HG03432 (cell line): ENCODE measurements at regions not wholly inside any gene's neighbourhood (a gene's known extent, or its start where the extent isn't known, plus 50 kb on each side); places are given as distances from the start of the nearest gene placed in this dataset.
"Not testable (repeated sequence)": the region's sequence is repeated elsewhere in the genome, so short reads cannot be mapped to it uniquely, and the experiment has no call there.

Experiments
- ATAC-seq: cut with Tn5 transposase; IDR thresholded peaks from one replicate; pipeline ENCODE4 v1.9.1; 2021; ENCODE audit warnings: mild to moderate bottlenecking, moderate library complexity; ENCODE audit not compliant: unreplicated experiment

- not testable (repeated sequence) for ATAC-seq
Observed at GRCh38 chr9:103237571-103238109, 242.5 kb downstream of the CYLC2 start.

- ATAC-seq = no peak
Observed at GRCh38 chr9:103242025-103242424, 246.9 kb downstream of the CYLC2 start.

- no peak for ATAC-seq
Observed at GRCh38 chr9:103242486-103242885, 247.4 kb downstream of the CYLC2 start.

- no peak for ATAC-seq
Observed at GRCh38 chr9:103243553-103243952, 248.4 kb downstream of the CYLC2 start.

- no peak for ATAC-seq
Observed at GRCh38 chr9:103245369-103245768, 250.2 kb downstream of the CYLC2 start.

GRCh38 chr9:103261951-103262350 lies 266.8 kb downstream of the CYLC2 start:
- ATAC-seq = no peak

GRCh38 chr9:103266064-103266463 lies 270.9 kb downstream of the CYLC2 start:
- no peak for ATAC-seq

GRCh38 chr9:103277240-103277639 lies 282.1 kb downstream of the CYLC2 start:
- ATAC-seq = no peak

- no peak for ATAC-seq
Observed at GRCh38 chr9:103281126-103281525, 286.0 kb downstream of the CYLC2 start.

GRCh38 chr9:103287361-103287760 lies 292.2 kb downstream of the CYLC2 start:
- no peak for ATAC-seq

GRCh38 chr9:103296189-103296588 lies 301.1 kb downstream of the CYLC2 start:
- no peak for ATAC-seq

- ATAC-seq = no peak
Observed at GRCh38 chr9:103301051-103301450, 305.9 kb downstream of the CYLC2 start.

GRCh38 chr9:103304797-103305196 lies 309.7 kb downstream of the CYLC2 start:
- no peak for ATAC-seq

- ATAC-seq = no peak
Observed at GRCh38 chr9:103319979-103320378, 324.8 kb downstream of the CYLC2 start.

GRCh38 chr9:103323699-103324098 lies 328.6 kb downstream of the CYLC2 start:
- no peak for ATAC-seq

GRCh38 chr9:103335461-103335860 lies 340.3 kb downstream of the CYLC2 start:
- no peak for ATAC-seq

- ATAC-seq = no peak
Observed at GRCh38 chr9:103355000-103355399, 359.9 kb downstream of the CYLC2 start.

- ATAC-seq = not testable (repeated sequence)
Observed at GRCh38 chr9:103357980-103358379, 362.8 kb downstream of the CYLC2 start.

GRCh38 chr9:103361906-103362305 lies 366.8 kb downstream of the CYLC2 start:
- no peak for ATAC-seq

GRCh38 chr9:103362986-103363385 lies 367.9 kb downstream of the CYLC2 start:
- ATAC-seq = no peak

- ATAC-seq = no peak
Observed at GRCh38 chr9:103364753-103365152, 369.6 kb downstream of the CYLC2 start.

- ATAC-seq = no peak
Observed at GRCh38 chr9:103371152-103371551, 376.0 kb downstream of the CYLC2 start.

- ATAC-seq = no peak
Observed at GRCh38 chr9:103372828-103373227, 377.7 kb downstream of the CYLC2 start.
